ENCODE measurements at regions not wholly inside any gene's neighbourhood (a gene's known extent, or its start where the extent isn't known, plus 50 kb on each side); places are given as distances from the start of the nearest gene placed in this dataset.

DNA sequence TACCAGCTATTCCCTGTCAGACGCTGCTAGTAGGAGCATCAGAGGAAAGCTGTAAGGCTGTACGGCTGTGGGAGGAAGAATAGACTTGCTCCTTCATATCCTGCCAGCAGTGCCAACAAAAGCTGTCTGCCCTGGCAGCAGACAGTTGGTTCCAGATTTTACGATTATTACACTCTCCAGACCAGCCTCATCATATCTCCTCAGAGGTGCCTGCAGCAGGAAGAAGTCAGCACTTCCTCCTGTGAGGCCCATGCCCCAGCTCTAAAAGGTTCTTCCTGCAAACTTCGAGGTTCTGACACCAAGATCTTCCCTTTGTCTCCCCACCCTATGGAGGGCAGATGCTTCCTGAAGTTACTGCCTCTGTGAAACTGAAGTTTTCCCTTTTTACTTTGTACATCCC lies 537.7 kb upstream of the PKDCC start:
- Histone ChIP-seq H3K4me1 (ENCODE audit: insufficient read depth, poor library complexity, severe bottlenecking) (no peaks in the 10 kb centered on the region), H3K27me3 (ENCODE audit: insufficient read depth, poor library complexity, severe bottlenecking) (no peaks in the 10 kb centered on the region), H3K9me3 (ENCODE audit: severe bottlenecking) (no peaks in the 10 kb centered on the region), H3K4me3 (ENCODE audit: severe bottlenecking) (no peak overlapping the region), H3K27ac (ENCODE audit: poor library complexity, severe bottlenecking) (no peak overlapping the region), H3K36me3 (ENCODE audit: low read depth) (no peaks in the 10 kb centered on the region)
- DNase-seq (ENCODE audit: low spot score) (no peak), ATAC-seq (ENCODE audit: low read depth) (no peak)
- TF ChIP-seq, protein P1, sequence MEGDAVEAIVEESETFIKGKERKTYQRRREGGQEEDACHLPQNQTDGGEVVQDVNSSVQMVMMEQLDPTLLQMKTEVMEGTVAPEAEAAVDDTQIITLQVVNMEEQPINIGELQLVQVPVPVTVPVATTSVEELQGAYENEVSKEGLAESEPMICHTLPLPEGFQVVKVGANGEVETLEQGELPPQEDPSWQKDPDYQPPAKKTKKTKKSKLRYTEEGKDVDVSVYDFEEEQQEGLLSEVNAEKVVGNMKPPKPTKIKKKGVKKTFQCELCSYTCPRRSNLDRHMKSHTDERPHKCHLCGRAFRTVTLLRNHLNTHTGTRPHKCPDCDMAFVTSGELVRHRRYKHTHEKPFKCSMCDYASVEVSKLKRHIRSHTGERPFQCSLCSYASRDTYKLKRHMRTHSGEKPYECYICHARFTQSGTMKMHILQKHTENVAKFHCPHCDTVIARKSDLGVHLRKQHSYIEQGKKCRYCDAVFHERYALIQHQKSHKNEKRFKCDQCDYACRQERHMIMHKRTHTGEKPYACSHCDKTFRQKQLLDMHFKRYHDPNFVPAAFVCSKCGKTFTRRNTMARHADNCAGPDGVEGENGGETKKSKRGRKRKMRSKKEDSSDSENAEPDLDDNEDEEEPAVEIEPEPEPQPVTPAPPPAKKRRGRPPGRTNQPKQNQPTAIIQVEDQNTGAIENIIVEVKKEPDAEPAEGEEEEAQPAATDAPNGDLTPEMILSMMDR (IDR thresholded peaks at IDR 0.05; ENCODE audit: poor library complexity, severe bottlenecking), result no peak

DNA sequence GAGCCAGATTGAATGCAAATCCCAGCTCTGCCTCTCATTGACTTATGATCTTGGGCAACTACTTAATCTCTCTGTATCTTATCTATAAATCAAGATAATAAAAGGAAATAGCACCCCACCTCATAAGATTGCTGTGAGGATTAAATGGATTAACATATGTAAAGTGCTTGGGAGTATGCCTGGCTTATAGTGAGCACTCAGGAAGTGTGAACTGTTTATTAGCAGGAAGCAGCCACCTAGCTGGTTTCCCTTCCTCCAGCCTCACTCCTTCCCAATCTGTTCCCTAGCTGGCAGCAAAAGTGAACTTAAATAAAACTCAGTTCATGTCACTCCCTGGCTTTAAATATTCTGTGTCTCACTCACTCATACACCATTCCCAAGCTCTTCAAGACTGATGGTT lies 526.6 kb upstream of the PKDCC start:
- Histone ChIP-seq H3K9me3 (ENCODE audit: severe bottlenecking) (no peaks in the 10 kb centered on the region), H3K27ac (ENCODE audit: poor library complexity, severe bottlenecking) (no peak overlapping the region), H3K4me1 (ENCODE audit: insufficient read depth, poor library complexity, severe bottlenecking) (no peaks in the 10 kb centered on the region), H3K4me3 (ENCODE audit: severe bottlenecking) (no peak overlapping the region), H3K36me3 (ENCODE audit: low read depth) (no peaks in the 10 kb centered on the region), H3K27me3 (ENCODE audit: insufficient read depth, poor library complexity, severe bottlenecking) (no peaks in the 10 kb centered on the region)
- TF ChIP-seq, protein P1 (IDR thresholded peaks at IDR 0.05; ENCODE audit: poor library complexity, severe bottlenecking), result no peak
- no peak for DNase-seq (ENCODE audit: low spot score)
- no peak for ATAC-seq (ENCODE audit: low read depth)

DNA sequence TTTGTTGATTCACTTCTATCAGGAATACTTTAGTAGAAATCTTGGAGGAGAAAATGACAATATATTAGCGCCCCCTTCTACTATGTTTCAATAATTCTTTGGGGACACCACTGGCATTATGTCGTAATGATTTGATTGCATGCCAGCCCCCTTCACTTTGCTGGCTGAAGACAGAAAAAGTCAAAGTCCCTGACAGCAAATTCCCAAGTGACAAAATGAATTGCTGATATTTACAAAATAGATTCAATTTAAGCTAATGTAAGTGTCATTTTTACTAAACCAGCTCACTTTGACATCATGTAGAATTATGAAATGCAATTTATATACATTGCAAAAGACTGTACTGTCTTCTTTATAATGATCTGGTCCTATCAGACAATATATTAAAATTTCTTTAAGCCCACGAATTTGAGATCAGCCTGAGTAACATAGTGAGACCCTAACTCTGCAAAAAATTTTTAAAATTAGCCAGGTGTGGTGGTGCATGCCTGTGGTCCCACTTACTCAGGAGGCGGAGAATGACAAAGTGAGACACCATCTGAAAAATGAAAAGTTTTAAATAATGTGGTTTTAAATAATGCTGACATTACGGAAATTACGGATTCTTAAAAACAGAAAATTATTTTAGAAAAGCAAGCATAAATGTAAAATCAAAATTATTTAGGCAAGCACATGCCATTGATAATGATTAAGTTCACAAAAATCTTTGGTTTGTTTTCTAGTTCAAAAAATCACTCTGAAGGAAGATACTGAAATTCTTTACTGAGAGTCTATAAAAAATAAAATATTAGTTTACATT lies 520.1 kb upstream of the PKDCC start:
- DNase-seq (ENCODE audit: low spot score), result no peak
- TF ChIP-seq, protein P1 (IDR thresholded peaks at IDR 0.05; ENCODE audit: poor library complexity, severe bottlenecking), result no peak
- Histone ChIP-seq H3K27ac (ENCODE audit: poor library complexity, severe bottlenecking) (no peak overlapping the region), H3K4me3 (ENCODE audit: severe bottlenecking) (no peak overlapping the region), H3K27me3 (ENCODE audit: insufficient read depth, poor library complexity, severe bottlenecking) (no peaks in the 10 kb centered on the region), H3K36me3 (ENCODE audit: low read depth) (no peaks in the 10 kb centered on the region), H3K4me1 (ENCODE audit: insufficient read depth, poor library complexity, severe bottlenecking) (no peaks in the 10 kb centered on the region), H3K9me3 (ENCODE audit: severe bottlenecking) (no peaks in the 10 kb centered on the region)
- no peak for ATAC-seq (ENCODE audit: low read depth)

DNA sequence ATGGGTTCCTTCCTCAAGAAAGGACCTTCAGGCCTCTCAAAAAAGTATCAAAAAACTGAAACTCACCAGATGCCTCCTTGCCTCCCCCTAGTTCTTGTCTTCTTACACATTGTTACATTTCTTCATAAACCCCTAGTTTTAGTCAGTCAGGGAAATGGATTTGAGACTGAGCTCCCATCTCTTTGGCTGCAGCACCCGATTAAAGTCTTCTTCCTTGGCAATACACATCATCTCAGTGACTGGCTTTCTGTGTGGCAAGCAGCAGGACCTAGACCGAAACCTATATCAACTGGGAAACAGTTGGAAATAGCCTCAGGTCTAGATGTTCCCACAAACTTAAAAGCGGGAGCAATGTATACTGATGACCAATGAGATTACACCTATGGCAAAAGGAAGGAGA lies 512.2 kb upstream of the PKDCC start:
- H3K9me3 ChIP-seq (ENCODE audit: severe bottlenecking), result no peaks in the 10 kb centered on the region
- H3K4me1 ChIP-seq (ENCODE audit: insufficient read depth, poor library complexity, severe bottlenecking), result no peaks in the 10 kb centered on the region
- TF ChIP-seq, protein P1 (IDR thresholded peaks at IDR 0.05; ENCODE audit: poor library complexity, severe bottlenecking), result no peak
- H3K27me3 ChIP-seq (ENCODE audit: insufficient read depth, poor library complexity, severe bottlenecking), result no peaks in the 10 kb centered on the region
- H3K4me3 ChIP-seq (ENCODE audit: severe bottlenecking), result no peak overlapping the region
- H3K27ac ChIP-seq (ENCODE audit: poor library complexity, severe bottlenecking), result no peak overlapping the region
- ATAC-seq (ENCODE audit: low read depth) (no peak), DNase-seq (ENCODE audit: low spot score) (no peak)
- H3K36me3 ChIP-seq (ENCODE audit: low read depth), result no peaks in the 10 kb centered on the region

DNA sequence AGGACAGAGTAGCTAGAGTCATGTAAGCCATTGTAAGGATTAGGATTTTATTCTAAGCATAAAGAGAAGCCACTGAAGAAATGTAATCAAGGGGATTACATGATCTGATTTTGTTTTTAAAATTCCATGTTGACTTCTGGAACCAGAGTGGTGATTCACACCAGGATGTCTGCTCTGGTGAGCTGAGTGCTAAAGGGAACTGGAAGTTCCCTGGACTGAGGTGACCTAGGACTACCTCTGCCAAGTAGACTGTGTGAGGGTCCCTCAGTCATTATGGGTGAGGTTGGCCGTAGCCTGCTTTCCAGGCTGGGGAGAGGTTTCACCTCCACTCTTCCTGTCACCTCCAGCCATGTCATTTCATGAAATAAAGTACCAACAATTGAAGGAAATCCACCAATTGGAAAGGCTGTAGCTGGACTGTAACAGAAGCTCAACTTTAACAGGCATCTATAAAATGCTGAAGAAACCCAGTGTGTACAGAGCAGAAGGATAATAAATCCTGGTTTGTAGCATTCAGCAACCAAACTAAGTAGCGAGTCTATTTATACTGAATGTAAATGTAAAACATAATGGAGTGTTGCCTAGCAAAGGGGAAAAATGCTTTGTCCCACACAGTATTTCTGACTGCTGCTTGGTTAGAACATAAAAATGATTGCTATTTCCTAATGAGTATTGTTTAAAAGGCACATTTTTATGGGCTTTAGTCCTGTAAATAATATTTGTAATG lies 507.4 kb upstream of the PKDCC start:
- H3K4me3 ChIP-seq (ENCODE audit: severe bottlenecking), result no peak overlapping the region
- ATAC-seq (ENCODE audit: low read depth) (no peak), DNase-seq (ENCODE audit: low spot score) (no peak)
- no peaks in the 10 kb centered on the region for H3K36me3 ChIP-seq (ENCODE audit: low read depth)
- no peaks in the 10 kb centered on the region for H3K27me3 ChIP-seq (ENCODE audit: insufficient read depth, poor library complexity, severe bottlenecking)
- TF ChIP-seq, protein P1 (IDR thresholded peaks at IDR 0.05; ENCODE audit: poor library complexity, severe bottlenecking), result no peak
- H3K27ac ChIP-seq (ENCODE audit: poor library complexity, severe bottlenecking), result no peak overlapping the region
- no peaks in the 10 kb centered on the region for H3K4me1 ChIP-seq (ENCODE audit: insufficient read depth, poor library complexity, severe bottlenecking)
- H3K9me3 ChIP-seq (ENCODE audit: severe bottlenecking), result no peaks in the 10 kb centered on the region

Data from RWPE2 (cell line).